ENCODE measurements at regions not wholly inside any gene's neighbourhood (a gene's known extent, or its start where the extent isn't known, plus 50 kb on each side); places are given as distances from the start of the nearest gene placed in this dataset.

DNA sequence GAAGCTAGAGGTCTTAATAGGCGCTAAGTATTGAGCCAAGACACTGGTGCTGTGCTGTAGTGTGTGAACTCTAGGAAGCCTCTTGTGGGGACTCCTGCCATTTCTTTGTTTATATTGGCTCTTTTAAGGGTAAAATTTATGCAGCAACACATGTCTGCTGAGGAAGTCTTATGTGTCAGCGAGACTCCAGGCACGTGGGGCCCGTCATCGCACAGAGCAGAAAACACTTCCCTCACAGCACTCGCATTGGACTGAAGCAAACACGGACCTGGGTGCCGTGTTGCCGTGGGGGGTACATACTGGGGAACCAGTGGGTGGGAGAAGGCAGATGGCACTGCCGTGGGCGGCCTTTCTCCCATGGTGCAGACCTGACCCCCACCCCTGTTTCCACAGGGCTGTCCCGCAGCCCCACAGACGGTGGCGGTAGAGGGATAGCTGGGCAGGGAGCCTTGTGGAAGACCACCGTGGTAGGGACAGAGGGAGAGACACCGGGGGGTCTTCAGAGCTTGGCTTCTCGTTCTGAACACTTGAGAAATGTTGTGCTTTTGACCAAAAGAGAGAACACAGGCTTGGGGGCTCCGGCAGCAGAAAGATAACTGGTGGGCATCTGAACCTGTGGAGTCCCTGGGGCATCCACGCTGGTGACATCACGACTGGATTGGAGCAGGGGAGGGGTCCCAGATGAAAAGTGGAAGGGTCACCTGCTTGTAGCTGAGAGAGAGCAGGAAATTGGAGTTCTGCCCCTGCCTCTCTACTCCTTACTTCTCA lies 284.7 kb upstream of the SHH start:
- TF ChIP-seq, protein P1, sequence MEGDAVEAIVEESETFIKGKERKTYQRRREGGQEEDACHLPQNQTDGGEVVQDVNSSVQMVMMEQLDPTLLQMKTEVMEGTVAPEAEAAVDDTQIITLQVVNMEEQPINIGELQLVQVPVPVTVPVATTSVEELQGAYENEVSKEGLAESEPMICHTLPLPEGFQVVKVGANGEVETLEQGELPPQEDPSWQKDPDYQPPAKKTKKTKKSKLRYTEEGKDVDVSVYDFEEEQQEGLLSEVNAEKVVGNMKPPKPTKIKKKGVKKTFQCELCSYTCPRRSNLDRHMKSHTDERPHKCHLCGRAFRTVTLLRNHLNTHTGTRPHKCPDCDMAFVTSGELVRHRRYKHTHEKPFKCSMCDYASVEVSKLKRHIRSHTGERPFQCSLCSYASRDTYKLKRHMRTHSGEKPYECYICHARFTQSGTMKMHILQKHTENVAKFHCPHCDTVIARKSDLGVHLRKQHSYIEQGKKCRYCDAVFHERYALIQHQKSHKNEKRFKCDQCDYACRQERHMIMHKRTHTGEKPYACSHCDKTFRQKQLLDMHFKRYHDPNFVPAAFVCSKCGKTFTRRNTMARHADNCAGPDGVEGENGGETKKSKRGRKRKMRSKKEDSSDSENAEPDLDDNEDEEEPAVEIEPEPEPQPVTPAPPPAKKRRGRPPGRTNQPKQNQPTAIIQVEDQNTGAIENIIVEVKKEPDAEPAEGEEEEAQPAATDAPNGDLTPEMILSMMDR (IDR thresholded peaks at IDR 0.05; ENCODE audit: borderline replicate concordance, control extremely low read depth, extremely low read depth, insufficient read depth, missing control alignments): no peak
- no peak for DNase-seq (ENCODE audit: low spot score)
- in situ Hi-C loops (cut with MboI; ENCODE audit: low sequenced_read_pairs, unreplicated experiment): no loop called here

DNA sequence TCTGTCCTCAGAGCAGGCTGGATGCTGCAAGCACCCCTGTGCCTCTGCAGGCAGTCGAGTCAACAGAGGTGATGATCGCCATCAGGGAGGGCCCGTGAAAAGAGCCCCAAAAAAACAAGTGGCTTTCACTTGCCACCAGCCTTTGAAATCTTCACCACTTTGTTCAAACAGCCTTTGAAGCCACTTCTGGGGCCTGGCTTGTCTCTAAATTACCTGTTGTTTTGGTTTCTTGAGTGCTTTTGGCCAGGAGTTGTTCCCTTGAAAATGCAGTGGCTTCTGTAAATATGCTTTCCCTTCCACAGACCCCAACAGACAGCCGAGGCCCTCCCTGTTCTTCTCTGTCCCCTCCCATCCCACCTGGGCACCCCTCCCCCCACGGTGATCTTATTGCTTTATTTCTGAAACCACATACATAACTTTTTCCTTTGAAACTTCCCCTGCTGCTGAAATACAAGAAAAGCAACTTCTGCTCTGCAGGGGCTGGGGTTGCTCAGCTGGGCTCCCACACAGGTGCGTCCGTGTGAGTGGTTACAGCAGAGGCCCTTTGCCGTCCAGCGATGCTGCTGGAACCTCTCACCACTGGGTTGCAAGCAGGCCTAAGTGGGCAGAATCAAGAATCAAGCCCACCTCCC lies 283.8 kb upstream of the SHH start:
- in situ Hi-C loops (cut with MboI; ENCODE audit: low sequenced_read_pairs, unreplicated experiment): no loop called here
- TF ChIP-seq, protein P1 (IDR thresholded peaks at IDR 0.05; ENCODE audit: borderline replicate concordance, control extremely low read depth, extremely low read depth, insufficient read depth, missing control alignments): no peak
- no peak for DNase-seq (ENCODE audit: low spot score)

DNA sequence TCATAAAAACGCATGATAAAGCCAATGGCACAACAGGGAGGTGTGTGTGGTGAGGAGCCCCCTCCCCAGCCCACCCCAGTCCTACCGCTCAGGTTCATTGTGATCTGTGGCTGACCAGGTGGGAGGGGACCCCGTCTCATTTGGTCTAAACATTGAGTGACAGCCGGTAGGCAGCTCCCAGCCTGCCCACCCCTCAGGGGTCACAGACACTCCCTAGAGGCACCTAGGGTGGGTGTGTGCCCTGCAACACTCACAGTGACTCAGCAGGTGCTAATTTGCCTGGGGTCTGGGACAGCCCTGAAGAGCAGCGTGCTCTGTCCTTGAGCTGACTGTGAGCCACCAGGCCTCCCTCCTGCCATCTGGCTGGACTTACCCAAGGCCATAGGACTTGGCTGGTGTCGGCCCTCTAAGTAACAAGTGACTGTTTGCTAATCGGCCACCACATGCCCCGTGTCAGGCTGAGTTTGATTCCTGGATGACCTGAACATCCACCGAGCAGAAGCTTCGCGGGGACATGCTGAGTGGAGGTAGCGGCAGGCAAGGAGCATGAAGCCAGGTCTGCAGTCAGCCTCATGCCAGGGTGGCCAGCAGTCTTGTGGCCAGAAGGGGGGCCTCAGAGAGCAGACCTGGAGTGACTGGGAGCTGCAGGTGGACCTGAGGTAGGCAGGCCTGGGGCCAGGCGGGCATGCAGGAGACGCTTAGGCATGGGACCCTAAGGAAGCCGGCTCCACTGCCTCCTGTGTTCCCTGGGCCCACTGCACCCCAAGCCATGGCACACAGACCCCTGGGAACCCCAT lies 282.3 kb upstream of the SHH start:
- DNase-seq (ENCODE audit: low spot score): no peak
- TF ChIP-seq, protein P1 (IDR thresholded peaks at IDR 0.05; ENCODE audit: borderline replicate concordance, control extremely low read depth, extremely low read depth, insufficient read depth, missing control alignments): no peak
- in situ Hi-C loops (cut with MboI; ENCODE audit: low sequenced_read_pairs, unreplicated experiment): no loop called here

DNA sequence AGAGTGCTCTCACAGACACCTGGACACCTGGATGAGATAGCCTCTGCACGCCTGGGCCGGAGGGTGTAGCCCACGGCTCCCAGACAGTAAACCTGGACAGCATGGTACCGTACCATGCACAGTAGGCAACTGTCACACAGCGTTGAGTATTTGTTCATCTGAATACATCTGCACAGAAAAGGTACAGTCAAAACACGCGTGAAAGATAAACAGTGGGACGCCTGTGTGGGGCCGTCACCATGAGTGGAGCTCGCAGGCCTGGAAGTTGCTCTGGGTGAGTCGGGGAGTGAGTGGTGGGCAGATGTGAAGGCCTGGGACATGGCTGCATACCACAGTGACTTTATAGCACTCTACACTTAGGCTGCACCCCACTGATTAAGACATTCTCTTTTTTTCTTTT lies 280.0 kb upstream of the SHH start:
- DNase-seq (ENCODE audit: low spot score): no peak
- TF ChIP-seq, protein P1 (IDR thresholded peaks at IDR 0.05; ENCODE audit: borderline replicate concordance, control extremely low read depth, extremely low read depth, insufficient read depth, missing control alignments): no peak
- in situ Hi-C loops (cut with MboI; ENCODE audit: low sequenced_read_pairs, unreplicated experiment): no loop called here

DNA sequence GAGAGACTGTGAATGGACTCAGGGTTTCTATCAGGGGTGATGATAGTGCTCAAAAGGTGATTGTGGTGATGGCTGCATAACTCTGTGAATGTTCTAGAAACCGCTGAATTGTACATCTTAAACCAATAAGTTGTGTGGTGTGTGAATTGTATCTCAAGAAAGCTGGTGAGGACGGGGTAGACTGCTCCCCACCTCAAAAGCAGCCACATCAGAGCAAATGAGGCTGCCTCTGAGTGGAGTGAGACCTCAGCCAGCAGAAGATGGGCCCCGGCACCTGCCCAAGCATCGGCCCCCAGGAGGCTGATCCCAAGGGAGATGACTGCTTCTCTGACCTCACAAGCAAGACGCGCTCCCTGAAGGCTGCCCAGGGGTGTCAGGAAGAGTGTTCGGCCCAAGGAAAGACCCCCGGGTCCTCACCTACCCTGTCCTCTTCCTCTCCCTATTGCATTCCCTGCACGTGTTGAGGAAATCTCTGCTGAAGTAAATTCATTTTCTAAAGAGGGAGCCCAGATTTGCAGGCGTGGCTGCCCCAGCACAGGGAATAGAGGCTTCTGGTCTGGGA lies 279.3 kb upstream of the SHH start:
- DNase-seq (ENCODE audit: low spot score): no peak
- TF ChIP-seq, protein P1 (IDR thresholded peaks at IDR 0.05; ENCODE audit: borderline replicate concordance, control extremely low read depth, extremely low read depth, insufficient read depth, missing control alignments): no peak
- in situ Hi-C loops (cut with MboI; ENCODE audit: low sequenced_read_pairs, unreplicated experiment): no loop called here

DNA sequence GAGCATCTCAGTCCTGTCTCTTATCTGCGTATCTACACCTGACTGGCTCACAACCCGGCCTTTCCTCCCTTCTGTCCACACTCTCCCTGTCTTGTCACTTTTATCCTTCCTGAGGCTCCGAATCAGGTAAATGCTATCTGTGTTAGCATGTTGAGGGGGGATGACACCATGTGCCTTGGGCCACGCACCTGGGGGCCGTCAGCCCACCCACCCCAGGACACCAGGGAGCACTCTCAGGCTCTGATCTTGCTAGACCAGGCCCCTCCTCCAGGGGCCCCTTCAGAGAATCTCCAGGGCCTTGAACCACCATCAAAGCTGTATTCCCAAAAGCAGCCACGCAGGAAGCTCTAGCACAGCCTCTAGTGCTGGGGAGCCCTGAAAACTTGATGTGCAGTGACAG lies 278.7 kb upstream of the SHH start:
- in situ Hi-C loops (cut with MboI; ENCODE audit: low sequenced_read_pairs, unreplicated experiment): no loop called here
- TF ChIP-seq, protein P1 (IDR thresholded peaks at IDR 0.05; ENCODE audit: borderline replicate concordance, control extremely low read depth, extremely low read depth, insufficient read depth, missing control alignments): no peak
- no peak for DNase-seq (ENCODE audit: low spot score)
